HL-60 (cell line): ENCODE measurements at regions not wholly inside any gene's neighbourhood (a gene's known extent, or its start where the extent isn't known, plus 50 kb on each side); places are given as distances from the start of the nearest gene placed in this dataset.
"Not testable (repeated sequence)": the region's sequence is repeated elsewhere in the genome, so short reads cannot be mapped to it uniquely, and the experiment has no call there.

Source experiments
- DNase-seq, 2 experiments: peaks; one replicate each; pipeline ENCODE4 v3.0.0-alpha.2; 2010 to 2020; ENCODE audit warnings: low read depth in 1 of 2, low spot score in 1 of 2
- H3K27ac ChIP-seq: fragments of 250-450 bp; sonication (Bioruptor Pico); replicated peaks from 2 replicates; pipeline ENCODE4 v1.5.1; 2020; ENCODE audit warnings: mild to moderate bottlenecking, moderate library complexity
- H3K27me3 ChIP-seq: fragments of 250-450 bp; sonication (Bioruptor Pico); 2 replicates; pipeline ENCODE4 v1.5.1; 2021; ENCODE audit warnings: mild to moderate bottlenecking, moderate library complexity; ENCODE audit not compliant: insufficient read depth, poor library complexity, severe bottlenecking
- H3K4me3 ChIP-seq: replicated peaks from 2 replicates; pipeline ENCODE4 v1.5.1; 2011; ENCODE audit warnings: mild to moderate bottlenecking, control low read depth, low read length; ENCODE audit not compliant: insufficient read depth
- CTCF ChIP-seq: IDR thresholded peaks from one replicate; pipeline ENCODE4 v1.5.1; 2011; ENCODE audit warnings: low read length, control low read depth, inconsistent platforms; ENCODE audit not compliant: insufficient read depth
- GABPA ChIP-seq: IDR thresholded peaks from 2 replicates; pipeline ENCODE4 v1.6.1; 2012; ENCODE audit warnings: low read depth
- POLR2AphosphoS5 ChIP-seq: IDR thresholded peaks from 2 replicates; pipeline ENCODE4 v1.6.1; 2012; ENCODE audit warnings: low read depth
- REST ChIP-seq: IDR thresholded peaks from 2 replicates; pipeline ENCODE4 v1.6.1; 2012; ENCODE audit warnings: low read depth; ENCODE audit not compliant: insufficient replicate concordance
- SPI1 ChIP-seq: IDR thresholded peaks from 2 replicates; pipeline ENCODE4 v1.6.1; 2012; ENCODE audit warnings: low read depth, mild to moderate bottlenecking, borderline replicate concordance

GRCh38 chr1:239091537-239091936, 294.8 kb upstream of the CHRM3 start:
- Histone ChIP-seq H3K4me3 (no peak overlapping the region), H3K27me3 (no peaks in the 10 kb centered on the region), H3K27ac (no peak overlapping the region)
- TF ChIP-seq CTCF (no peak), GABPA (no peak), POLR2AphosphoS5 (no peak), SPI1 (no peak), REST (no peak)
- DNase-seq: no peak

GRCh38 chr1:239084459-239085080, 301.8 kb upstream of the CHRM3 start:
- no peaks in the 10 kb centered on the region for H3K27me3 ChIP-seq
- TF ChIP-seq REST: no peak
- no peak for TF ChIP-seq CTCF
- TF ChIP-seq SPI1: no peak
- TF ChIP-seq GABPA: no peak
- TF ChIP-seq POLR2AphosphoS5: no peak
- no peak for DNase-seq
- H3K27ac ChIP-seq: no peak overlapping the region
- no peak overlapping the region for H3K4me3 ChIP-seq

GRCh38 chr1:239081947-239082346, 304.4 kb upstream of the CHRM3 start:
- DNase-seq, H3K4me3 ChIP-seq, H3K27me3 ChIP-seq, H3K27ac ChIP-seq: not testable (repeated sequence)

GRCh38 chr1:239067480-239067879, 318.9 kb upstream of the CHRM3 start:
- TF ChIP-seq POLR2AphosphoS5: no peak
- no peak for TF ChIP-seq GABPA
- no peak for TF ChIP-seq REST
- no peak for TF ChIP-seq SPI1
- TF ChIP-seq CTCF: no peak
- Histone ChIP-seq H3K4me3 (no peak overlapping the region), H3K27me3 (no peaks in the 10 kb centered on the region), H3K27ac (no peak overlapping the region)
- DNase-seq: no peak
